ENCODE measurements at regions not wholly inside any gene's neighbourhood (a gene's known extent, or its start where the extent isn't known, plus 50 kb on each side); places are given as distances from the start of the nearest gene placed in this dataset.
"Not testable (repeated sequence)": the region's sequence is repeated elsewhere in the genome, so short reads cannot be mapped to it uniquely, and the experiment has no call there.

DNA sequence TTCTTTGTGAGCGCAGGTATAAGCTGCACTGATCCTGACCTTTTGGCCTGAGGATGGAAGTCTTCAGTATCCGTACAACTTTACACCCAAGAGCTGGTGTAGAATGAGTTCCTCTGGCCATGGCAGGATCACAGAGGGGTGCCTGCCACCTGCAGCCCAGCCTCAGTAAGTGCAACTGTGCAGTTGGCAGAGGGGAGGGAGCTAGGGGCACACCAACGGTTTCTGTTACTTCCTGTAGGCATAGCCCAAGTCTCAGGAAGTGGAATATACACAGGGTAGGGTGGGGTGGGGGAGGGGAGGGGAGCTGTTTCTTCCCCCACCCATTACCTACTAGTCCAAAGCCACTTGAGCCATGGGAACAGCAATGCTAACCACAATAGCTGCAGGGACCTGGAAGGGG, 85.4 kb upstream of the GBA3 start:
- intact Hi-C loops (cut with DNase I; ENCODE audit: low total_unique reads), result no loop called here
- DNase-seq (ENCODE audit: low spot score in 2 of 2), result peak in 1 of 2 donors; percentile 20
- TF ChIP-seq POLR2AphosphoS5 (IDR thresholded peaks at IDR 0.05), result no peak
- TF ChIP-seq POLR2A (IDR thresholded peaks at IDR 0.05), result no peak
- TF ChIP-seq, protein P1, sequence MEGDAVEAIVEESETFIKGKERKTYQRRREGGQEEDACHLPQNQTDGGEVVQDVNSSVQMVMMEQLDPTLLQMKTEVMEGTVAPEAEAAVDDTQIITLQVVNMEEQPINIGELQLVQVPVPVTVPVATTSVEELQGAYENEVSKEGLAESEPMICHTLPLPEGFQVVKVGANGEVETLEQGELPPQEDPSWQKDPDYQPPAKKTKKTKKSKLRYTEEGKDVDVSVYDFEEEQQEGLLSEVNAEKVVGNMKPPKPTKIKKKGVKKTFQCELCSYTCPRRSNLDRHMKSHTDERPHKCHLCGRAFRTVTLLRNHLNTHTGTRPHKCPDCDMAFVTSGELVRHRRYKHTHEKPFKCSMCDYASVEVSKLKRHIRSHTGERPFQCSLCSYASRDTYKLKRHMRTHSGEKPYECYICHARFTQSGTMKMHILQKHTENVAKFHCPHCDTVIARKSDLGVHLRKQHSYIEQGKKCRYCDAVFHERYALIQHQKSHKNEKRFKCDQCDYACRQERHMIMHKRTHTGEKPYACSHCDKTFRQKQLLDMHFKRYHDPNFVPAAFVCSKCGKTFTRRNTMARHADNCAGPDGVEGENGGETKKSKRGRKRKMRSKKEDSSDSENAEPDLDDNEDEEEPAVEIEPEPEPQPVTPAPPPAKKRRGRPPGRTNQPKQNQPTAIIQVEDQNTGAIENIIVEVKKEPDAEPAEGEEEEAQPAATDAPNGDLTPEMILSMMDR (IDR thresholded peaks at IDR 0.05), result peak in 2 of 3 donors; percentile 23 to 26
- Histone ChIP-seq H3K27ac (no peak overlapping the region), H3K27me3 (no peaks in the 10 kb centered on the region), H3K9me3 (no peaks in the 10 kb centered on the region), H3K36me3 (no peaks in the 10 kb centered on the region), H3K4me1 (no peaks in the 10 kb centered on the region), H3K4me3 (no peak overlapping the region)

DNA sequence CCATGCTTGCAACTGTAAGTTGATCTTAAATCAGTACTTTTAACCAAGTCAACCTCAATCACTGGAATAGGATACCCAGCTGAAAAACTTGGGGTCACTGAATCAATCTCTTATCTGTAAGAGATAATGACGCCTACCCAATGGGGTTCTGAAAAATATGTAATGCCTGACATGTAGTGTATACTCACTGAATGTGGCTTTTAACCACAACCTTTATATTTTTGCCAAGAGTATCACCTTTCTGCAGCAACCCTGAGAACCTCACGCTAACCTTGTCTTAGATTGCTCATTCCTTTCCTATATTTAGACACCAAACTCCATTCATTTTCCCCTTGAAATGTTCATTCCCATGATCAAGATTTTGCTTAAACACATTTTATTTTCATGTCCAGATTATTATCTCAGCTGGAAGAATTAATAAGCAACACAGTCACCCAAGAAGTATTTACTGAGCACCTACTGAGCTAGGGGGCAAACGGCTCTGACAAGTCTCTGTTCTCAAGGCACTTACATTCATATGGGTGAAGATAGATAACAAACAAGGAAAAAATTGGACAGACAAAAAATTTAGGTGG, 82.7 kb upstream of the GBA3 start:
- DNase-seq (ENCODE audit: low spot score in 2 of 2); H3K4me1 ChIP-seq; H3K27me3 ChIP-seq; H3K36me3 ChIP-seq; intact Hi-C loops (cut with DNase I; ENCODE audit: low total_unique reads); H3K4me3 ChIP-seq; H3K9me3 ChIP-seq; H3K27ac ChIP-seq: not testable (repeated sequence)

DNA sequence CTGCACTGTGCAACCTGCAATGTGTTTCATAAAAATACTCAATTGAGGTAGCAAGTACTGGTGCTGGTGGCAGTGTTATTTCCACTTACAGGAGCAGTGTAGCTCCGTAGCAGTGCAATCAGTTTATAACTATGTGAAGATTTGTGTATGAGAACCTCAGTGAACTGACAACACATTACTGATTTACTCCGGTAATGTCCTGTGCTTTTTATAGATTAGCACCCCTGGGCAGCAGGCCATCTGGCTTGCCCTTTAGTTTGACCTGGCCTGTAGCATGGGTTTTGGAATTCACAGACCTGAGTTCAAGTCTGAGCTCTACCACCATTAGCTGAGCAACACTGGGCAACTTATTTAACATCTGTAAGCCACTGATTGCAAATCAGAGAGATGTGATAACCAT, 78.6 kb upstream of the GBA3 start:
- Histone ChIP-seq H3K27me3 (no peaks in the 10 kb centered on the region), H3K27ac (no peak overlapping the region), H3K4me1 (no peaks in the 10 kb centered on the region), H3K9me3 (no peaks in the 10 kb centered on the region), H3K4me3 (no peak overlapping the region), H3K36me3 (no peaks in the 10 kb centered on the region)
- intact Hi-C loops (cut with DNase I; ENCODE audit: low total_unique reads), result no loop called here
- no peak for DNase-seq (ENCODE audit: low spot score in 2 of 2)
- TF ChIP-seq, protein P1 (IDR thresholded peaks at IDR 0.05), result no peak
- no peak for TF ChIP-seq POLR2A (IDR thresholded peaks at IDR 0.05)
- TF ChIP-seq POLR2AphosphoS5 (IDR thresholded peaks at IDR 0.05), result no peak

DNA sequence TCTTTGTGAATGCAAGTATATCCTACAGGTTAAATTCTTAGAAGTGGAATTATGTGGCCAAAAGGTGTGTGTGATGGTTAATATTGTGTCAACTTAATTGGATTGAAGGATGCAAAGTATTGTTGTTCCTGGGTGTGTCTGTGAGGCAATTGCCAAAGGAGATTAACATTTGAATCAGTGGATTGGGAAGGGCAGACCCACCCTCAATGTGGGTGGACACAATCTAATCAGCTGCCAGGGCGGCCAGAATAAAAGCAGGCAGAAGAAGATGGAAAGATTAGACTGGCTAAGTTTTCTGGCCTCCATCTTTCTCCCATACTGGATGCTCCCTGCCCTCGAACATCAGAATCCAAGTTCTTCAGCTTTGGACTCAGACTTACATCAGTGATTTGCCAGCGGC, 76.2 kb upstream of the GBA3 start:
- DNase-seq (ENCODE audit: low spot score in 2 of 2), result no peak
- Histone ChIP-seq H3K4me1 (no peaks in the 10 kb centered on the region), H3K36me3 (no peaks in the 10 kb centered on the region), H3K9me3 (no peaks in the 10 kb centered on the region), H3K27me3 (no peaks in the 10 kb centered on the region), H3K27ac (no peak overlapping the region), H3K4me3 (no peak overlapping the region)
- no peak for TF ChIP-seq POLR2A (IDR thresholded peaks at IDR 0.05)
- no peak for TF ChIP-seq POLR2AphosphoS5 (IDR thresholded peaks at IDR 0.05)
- TF ChIP-seq, protein P1 (IDR thresholded peaks at IDR 0.05), result no peak
- intact Hi-C loops (cut with DNase I; ENCODE audit: low total_unique reads), result no loop called here

DNA sequence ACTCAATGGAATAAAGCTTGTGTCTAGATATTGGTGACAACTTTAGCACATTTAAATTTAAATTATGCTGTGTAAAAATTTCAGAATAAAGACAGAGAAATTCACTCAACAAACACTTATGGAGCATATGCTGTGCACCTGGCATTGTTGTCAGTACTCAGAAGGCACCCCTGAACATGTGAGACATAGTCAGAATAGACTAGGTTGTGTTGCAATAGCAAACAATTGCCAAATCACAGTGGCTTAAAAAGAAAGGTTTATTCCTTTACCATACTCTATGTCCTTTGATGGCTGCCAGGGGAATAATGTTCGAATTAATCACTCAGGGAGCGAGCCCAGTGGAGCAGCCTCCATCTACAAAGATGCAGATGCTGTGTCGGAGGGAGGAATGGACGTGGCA, 72.6 kb upstream of the GBA3 start:
- H3K36me3 ChIP-seq; intact Hi-C loops (cut with DNase I; ENCODE audit: low total_unique reads); H3K4me1 ChIP-seq; DNase-seq (ENCODE audit: low spot score in 2 of 2); H3K27me3 ChIP-seq; H3K27ac ChIP-seq; H3K4me3 ChIP-seq; H3K9me3 ChIP-seq: not testable (repeated sequence)

DNA sequence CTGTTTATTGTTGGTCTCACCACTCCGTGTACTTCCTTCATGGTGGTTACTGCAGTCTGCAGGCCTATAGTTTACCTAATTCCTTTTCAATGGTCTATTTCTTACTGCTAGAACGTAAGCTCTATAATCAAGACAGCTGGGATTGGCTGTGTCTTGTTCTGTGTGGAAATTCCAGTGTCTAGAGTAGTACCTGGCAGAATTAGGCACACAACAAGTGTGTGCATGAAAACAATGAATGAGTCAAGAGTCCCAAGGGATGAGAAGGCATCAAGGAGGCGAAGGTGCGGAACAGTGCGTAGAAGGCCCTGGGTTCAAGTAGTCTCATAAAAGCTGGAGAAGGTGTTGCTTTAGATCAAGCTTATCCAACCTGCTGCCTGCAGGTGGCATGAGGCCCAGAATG, 70.8 kb upstream of the GBA3 start:
- DNase-seq (ENCODE audit: low spot score in 2 of 2); H3K36me3 ChIP-seq; intact Hi-C loops (cut with DNase I; ENCODE audit: low total_unique reads); H3K4me3 ChIP-seq; H3K27me3 ChIP-seq; H3K27ac ChIP-seq; H3K4me1 ChIP-seq; H3K9me3 ChIP-seq: not testable (repeated sequence)

DNA sequence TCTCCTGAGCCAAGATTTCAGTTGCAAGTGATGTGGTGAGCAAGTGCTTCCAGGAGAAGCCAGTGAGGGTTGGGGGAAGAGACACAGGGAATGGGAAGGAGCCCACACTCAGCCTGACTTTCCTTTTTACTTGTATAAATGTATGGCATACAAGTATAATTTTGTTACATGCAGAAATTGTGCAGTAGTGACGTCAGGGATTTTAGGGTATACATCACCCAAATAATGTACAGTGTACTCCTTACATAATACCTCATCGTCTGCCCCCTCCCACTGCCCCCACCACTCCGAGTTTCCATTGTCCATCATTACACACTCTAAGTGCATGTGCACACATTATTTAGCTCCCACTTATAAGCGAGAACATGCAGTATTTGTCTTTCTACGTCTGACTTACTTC, 68.7 kb upstream of the GBA3 start:
- H3K4me3 ChIP-seq; DNase-seq (ENCODE audit: low spot score in 2 of 2); H3K27ac ChIP-seq; H3K27me3 ChIP-seq; intact Hi-C loops (cut with DNase I; ENCODE audit: low total_unique reads); H3K4me1 ChIP-seq; H3K9me3 ChIP-seq; H3K36me3 ChIP-seq: not testable (repeated sequence)

Data from breast epithelium (tissue), 4 donors.